ENCODE measurements at regions not wholly inside any gene's neighbourhood (a gene's known extent, or its start where the extent isn't known, plus 50 kb on each side); places are given as distances from the start of the nearest gene placed in this dataset.

DNA sequence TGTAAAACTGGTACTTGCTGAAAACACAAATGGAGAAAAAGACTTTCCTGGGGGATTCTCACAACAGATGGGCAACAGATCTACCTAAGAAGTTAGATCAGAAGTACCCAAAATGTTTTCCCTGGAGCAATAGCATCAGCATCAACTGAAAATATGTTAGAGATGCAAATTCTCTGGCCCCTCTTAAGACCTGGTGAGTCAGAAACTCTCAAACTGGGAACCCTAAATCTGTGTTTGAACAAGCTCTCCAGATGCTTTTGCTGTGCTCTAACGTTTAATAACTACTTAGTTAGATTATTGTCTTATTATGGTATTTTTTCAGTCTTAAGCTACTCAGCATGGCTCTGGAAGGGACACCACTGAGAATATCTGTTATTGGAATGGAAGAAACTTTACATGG, 55.2 kb upstream of the TRPC3 start:
- TF ChIP-seq, protein P1, sequence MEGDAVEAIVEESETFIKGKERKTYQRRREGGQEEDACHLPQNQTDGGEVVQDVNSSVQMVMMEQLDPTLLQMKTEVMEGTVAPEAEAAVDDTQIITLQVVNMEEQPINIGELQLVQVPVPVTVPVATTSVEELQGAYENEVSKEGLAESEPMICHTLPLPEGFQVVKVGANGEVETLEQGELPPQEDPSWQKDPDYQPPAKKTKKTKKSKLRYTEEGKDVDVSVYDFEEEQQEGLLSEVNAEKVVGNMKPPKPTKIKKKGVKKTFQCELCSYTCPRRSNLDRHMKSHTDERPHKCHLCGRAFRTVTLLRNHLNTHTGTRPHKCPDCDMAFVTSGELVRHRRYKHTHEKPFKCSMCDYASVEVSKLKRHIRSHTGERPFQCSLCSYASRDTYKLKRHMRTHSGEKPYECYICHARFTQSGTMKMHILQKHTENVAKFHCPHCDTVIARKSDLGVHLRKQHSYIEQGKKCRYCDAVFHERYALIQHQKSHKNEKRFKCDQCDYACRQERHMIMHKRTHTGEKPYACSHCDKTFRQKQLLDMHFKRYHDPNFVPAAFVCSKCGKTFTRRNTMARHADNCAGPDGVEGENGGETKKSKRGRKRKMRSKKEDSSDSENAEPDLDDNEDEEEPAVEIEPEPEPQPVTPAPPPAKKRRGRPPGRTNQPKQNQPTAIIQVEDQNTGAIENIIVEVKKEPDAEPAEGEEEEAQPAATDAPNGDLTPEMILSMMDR (IDR thresholded peaks at IDR 0.05), result no peak
- no peak for TF ChIP-seq POLR2A (IDR thresholded peaks at IDR 0.05)

Data from heart left ventricle (tissue), 13 donors.